GM12874 (cell line): ENCODE measurements at regions not wholly inside any gene's neighbourhood (a gene's known extent, or its start where the extent isn't known, plus 50 kb on each side); places are given as distances from the start of the nearest gene placed in this dataset.

Experiments used
- TF ChIP-seq, protein P1 (sequence below): IDR thresholded peaks from 2 replicates; pipeline ENCODE4 v1.5.1; 2011; ENCODE audit warnings: low read depth, mild to moderate bottlenecking, control low read depth, low read length, moderate library complexity; ENCODE audit not compliant: insufficient read depth

DNA sequence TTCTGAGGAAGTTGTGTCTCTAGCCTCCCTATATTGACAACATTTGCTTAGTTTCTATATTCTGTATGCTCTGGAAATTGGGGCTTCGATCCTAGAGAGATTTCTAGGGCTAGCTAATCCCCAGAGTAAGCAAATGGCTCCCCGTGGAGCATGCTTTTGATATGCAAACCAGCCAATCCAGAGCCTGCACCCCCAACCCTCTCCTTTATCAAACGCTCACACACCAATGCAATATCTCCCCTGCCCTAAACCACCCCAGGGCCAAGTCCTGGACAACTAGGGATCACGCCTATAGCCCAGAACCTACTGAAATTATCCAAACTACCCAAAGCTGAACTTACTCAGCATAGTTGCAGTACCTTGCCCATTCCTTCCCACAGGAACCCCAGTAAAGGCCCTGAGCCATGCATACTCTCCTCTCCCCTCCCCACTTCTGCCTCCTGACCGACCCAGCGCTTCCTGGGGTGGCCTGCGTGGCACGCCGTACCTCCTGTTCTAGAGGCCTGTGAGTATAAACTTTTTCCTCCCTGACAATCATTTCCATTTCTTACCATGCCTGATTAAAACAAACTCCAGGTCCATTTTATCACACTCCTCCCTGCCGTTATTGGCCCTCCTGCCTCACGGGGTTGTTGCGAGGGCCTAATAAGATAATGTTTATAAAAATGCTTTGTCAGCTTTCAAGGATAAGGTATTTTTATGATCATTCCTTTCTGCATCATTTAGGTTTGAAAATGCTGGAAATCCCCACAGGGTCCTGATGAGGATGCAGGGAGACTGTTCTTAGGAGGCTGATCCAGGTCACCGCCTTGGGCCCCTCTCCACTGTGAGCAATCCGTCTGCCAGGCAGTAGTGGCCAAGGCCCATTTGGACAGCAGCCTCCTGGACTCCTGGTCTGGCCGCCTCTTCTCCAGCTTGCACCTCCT, 102.7 kb downstream of the TENT5C start:
- TF ChIP-seq, protein P1, sequence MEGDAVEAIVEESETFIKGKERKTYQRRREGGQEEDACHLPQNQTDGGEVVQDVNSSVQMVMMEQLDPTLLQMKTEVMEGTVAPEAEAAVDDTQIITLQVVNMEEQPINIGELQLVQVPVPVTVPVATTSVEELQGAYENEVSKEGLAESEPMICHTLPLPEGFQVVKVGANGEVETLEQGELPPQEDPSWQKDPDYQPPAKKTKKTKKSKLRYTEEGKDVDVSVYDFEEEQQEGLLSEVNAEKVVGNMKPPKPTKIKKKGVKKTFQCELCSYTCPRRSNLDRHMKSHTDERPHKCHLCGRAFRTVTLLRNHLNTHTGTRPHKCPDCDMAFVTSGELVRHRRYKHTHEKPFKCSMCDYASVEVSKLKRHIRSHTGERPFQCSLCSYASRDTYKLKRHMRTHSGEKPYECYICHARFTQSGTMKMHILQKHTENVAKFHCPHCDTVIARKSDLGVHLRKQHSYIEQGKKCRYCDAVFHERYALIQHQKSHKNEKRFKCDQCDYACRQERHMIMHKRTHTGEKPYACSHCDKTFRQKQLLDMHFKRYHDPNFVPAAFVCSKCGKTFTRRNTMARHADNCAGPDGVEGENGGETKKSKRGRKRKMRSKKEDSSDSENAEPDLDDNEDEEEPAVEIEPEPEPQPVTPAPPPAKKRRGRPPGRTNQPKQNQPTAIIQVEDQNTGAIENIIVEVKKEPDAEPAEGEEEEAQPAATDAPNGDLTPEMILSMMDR, result no peak

DNA sequence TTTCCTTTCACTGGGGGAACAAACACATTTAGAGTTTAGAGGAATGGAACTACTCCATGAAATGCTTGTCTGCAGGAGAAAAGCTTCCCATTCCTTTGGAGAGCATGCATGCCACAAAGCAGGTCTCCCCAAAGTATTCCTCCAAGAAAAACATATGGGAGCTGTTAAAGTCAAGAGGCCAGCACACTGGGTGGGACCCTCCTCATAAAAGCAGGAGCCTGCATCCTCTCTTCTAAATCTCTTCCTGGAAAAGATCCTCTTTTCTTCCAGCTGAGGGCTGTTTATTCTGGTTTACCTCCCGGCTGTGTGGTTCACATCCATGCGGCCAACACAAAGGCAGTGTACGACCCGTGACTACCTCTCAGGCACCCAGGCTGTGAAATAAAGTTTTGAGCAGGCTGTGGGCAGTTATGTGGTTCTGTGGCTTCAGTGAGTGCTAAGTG, 103.4 kb downstream of the TENT5C start:
- TF ChIP-seq, protein P1, result no peak

DNA sequence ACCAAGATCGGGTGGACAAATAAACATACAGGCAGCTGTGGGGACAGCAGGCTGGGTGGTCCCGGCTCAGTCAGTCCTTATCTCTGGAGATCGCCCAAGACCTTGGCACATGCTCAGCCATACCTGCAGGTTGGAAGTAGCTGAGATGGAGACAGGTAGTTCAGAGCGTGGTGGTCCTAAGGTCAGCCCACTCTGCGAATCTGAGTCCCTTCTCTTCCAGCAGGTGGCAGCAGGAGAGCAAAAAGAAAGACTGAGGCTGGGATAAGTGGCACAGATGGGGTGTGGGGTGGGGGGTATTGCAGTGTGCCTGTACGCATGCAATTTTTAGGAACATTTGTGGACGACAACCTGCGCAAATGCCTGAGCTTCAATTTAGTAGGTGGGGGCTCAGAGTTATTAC, 104.9 kb downstream of the TENT5C start:
- TF ChIP-seq, protein P1, result peak; percentile 29; the same call in 1 of the 2 replicates

DNA sequence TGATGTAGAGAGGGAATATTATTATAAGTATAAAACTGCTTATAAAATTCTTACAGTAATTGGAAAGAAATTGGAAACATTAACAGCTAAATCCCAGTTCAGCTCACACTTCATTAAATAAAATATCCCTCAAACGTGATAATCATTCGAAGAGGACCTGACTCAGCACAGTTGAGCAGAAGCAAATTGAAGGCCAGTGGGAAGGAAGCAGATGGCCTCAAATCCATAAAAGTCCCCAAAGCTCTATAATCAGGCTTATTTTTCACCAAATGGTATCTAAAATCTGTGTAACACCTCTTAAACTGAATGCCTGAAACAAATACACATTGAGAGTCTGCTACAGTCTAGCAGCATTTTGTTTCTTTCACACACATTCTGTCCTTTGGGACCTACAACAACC, 106.8 kb downstream of the TENT5C start:
- TF ChIP-seq, protein P1, result no peak

DNA sequence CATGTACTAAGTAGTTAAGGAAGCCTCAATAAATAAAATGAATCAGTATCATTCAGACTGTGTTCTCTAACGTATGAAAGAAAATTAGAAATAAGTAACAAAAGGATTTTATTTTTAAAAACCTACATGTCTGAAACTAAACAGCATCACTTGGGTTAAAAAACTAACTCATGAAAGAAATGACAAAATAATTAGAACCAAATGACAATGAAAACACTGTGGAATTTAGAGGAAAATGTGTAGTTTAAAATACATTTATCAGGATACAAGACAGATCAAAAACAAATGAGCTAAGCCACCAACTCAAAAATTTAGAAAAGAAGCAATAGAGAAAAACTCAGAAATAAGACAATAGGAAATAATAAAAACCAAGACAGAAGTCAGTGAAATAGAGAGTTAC, 108.7 kb downstream of the TENT5C start:
- TF ChIP-seq, protein P1, result no peak

DNA sequence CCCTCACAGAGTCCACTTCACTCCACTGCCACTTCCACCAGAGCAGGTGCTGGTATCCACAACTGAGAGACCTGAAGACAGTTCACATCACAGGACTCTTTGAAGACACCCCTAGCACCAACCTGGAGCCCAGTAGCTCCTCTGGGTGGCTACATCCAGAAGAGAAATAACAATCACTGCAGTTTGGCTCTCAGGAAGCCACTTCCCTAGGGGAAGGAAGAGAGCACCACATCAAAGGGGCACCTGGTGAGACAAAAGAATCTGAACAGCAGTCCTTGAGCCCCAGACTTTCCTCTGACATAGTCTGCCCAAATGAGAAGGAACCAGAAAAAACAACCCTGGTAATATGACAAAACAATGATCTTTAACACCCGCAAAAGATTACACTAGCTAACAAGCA, 113.2 kb downstream of the TENT5C start:
- TF ChIP-seq, protein P1, result no peak

DNA sequence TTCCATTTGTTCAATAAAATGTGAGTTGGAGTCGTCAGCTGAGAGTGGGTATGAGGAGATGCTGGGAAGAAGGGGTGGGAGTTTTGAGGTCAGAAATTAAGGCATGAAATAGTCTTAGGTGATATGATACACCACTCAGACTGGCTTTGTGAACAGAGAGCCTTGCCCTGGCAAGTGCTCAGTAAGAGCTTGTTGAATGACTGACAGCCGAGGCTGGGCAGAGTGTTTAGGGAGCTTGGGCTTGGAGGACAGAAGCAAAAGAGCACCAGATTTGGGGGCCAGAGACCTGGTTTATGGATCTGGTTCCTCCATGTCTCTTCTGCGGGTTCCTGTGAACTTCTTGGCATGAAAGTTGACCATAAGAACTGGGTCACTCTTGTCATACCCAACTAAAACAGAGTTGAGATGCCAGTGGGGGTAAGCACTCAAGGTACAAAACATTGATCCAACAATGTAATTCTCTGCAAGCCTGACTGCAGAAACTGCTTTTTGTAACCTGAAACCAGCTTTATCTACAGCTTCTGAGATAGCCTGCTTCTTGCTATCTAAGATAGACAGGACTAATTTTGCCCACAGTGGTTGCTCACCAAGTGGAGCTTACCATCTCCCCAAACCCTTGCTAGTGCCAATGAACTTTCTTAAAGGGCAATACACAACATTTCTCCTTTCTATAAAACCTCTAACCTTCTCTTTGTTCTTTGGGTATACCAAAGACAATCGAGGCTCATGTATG, 126.4 kb downstream of the TENT5C start:
- TF ChIP-seq, protein P1, result no peak
